Endothelial cell of umbilical vein (primary cell): ENCODE measurements at regions not wholly inside any gene's neighbourhood (a gene's known extent, or its start where the extent isn't known, plus 50 kb on each side); places are given as distances from the start of the nearest gene placed in this dataset.

Experiments
- BruUV-seq: library from RNA; stranded (reverse); fragments of 400-500 nt; replicated peaks from 2 replicates; lab custom pipeline; 2021; lab: Mats Ljungman, UMichigan
- CTCF ChIA-PET: fragments of 300-600, 350-600 bp; sonication (Branson Sonifier 250); formaldehyde crosslinking; loops from one replicate; lab custom pipeline; 2021; ENCODE audit warnings: antibody characterized with exemption, inconsistent platforms; lab: Charles Lee
- POLR2A ChIA-PET: fragments of 300-600, 350-600 bp; sonication (Branson Sonifier 250); formaldehyde crosslinking; loops from one replicate; lab custom pipeline; 2021; ENCODE audit warnings: antibody characterized with exemption, inconsistent platforms; lab: Charles Lee
- DNase-seq: peaks from one replicate; pipeline ENCODE4 v3.0.0-alpha.2; 2011; ENCODE audit warnings: low read depth, low spot score
- FAIRE-seq: peaks from 2 replicates; lab custom pipeline; 2011; peaks lifted over from hg19 to GRCh38; lab: Jason Lieb, UNC
- H2AFZ ChIP-seq: 2 replicates; pipeline ENCODE4 v1.6.0; 2012; ENCODE audit warnings: low read depth, low read length, control low read depth, inconsistent platforms
- H3K27ac ChIP-seq: 2 replicates; pipeline ENCODE4 v1.5.1; 2011; ENCODE audit warnings: low read depth, mild to moderate bottlenecking, control low read depth, low read length, moderate library complexity; ENCODE audit not compliant: insufficient read depth
- H3K27me3 ChIP-seq, 2 experiments: 2 replicates each; pipeline versions ENCODE4 v1.6.0 to v1.6.1; 2011; ENCODE audit warnings: low read length in 2 of 2, mixed read lengths in 1 of 2; ENCODE audit not compliant: control insufficient read depth in 2 of 2, insufficient read depth in 2 of 2
- H3K36me3 ChIP-seq, 2 experiments: 2 replicates in 1 of 2; 3 replicates in 1 of 2; pipeline ENCODE4 v1.5.1; 2011; ENCODE audit warnings: low read length in 2 of 2, mild to moderate bottlenecking in 1 of 2, moderate library complexity in 1 of 2; ENCODE audit not compliant: control insufficient read depth in 2 of 2, insufficient read depth in 2 of 2; ENCODE audit errors: extremely low read depth in 1 of 2
- H3K4me1 ChIP-seq: 3 replicates; pipeline ENCODE4 v1.5.1; 2011; ENCODE audit warnings: mild to moderate bottlenecking, low read length; ENCODE audit not compliant: control insufficient read depth, insufficient read depth; ENCODE audit errors: extremely low read depth
- H3K4me2 ChIP-seq: 2 replicates; pipeline ENCODE4 v1.6.1; 2011; ENCODE audit warnings: low read length, control low read depth, mixed read lengths; ENCODE audit not compliant: insufficient read depth
- H3K4me3 ChIP-seq, 3 experiments: fragments of 200-600 bp in 1 of 3; sonication (generic), shearing (Covaris generic) in 1 of 3; replicated peaks in 1 of 3; 2 replicates each; pipeline ENCODE4 v1.5.1; 2011 to 2016; ENCODE audit warnings: control low read depth in 3 of 3, low read length in 3 of 3, mild to moderate bottlenecking in 2 of 3, inconsistent platforms in 1 of 3, low read depth in 1 of 3, moderate library complexity in 1 of 3; ENCODE audit not compliant: insufficient read depth in 1 of 3
- H3K79me2 ChIP-seq: 2 replicates; pipeline ENCODE4 v1.6.0; 2012; ENCODE audit warnings: low read length, inconsistent platforms; ENCODE audit not compliant: control insufficient read depth, insufficient read depth
- H3K9ac ChIP-seq: replicated peaks from 2 replicates; pipeline ENCODE3; 2011; ENCODE audit warnings: low read length, control low read depth; ENCODE audit not compliant: insufficient read depth; ENCODE audit errors: extremely low read depth
- H3K9me1 ChIP-seq: replicated peaks from 3 replicates; pipeline ENCODE4 v1.6.0; 2011; ENCODE audit warnings: mild to moderate bottlenecking, low read length; ENCODE audit not compliant: control insufficient read depth, insufficient read depth; ENCODE audit errors: extremely low read depth
- H3K9me3 ChIP-seq: replicated peaks from 2 replicates; pipeline ENCODE4 v1.5.1; 2012; ENCODE audit warnings: low read length, inconsistent platforms; ENCODE audit not compliant: control insufficient read depth, insufficient read depth
- H4K20me1 ChIP-seq: replicated peaks from 2 replicates; pipeline ENCODE3; 2011; ENCODE audit warnings: mild to moderate bottlenecking, low read length; ENCODE audit not compliant: control insufficient read depth, insufficient read depth; ENCODE audit errors: extremely low read depth
- EZH2 ChIP-seq: IDR thresholded peaks from 2 replicates; pipeline ENCODE4 v1.6.1; 2012; ENCODE audit warnings: borderline replicate concordance, low read depth, mild to moderate bottlenecking, moderate library complexity, low read length, inconsistent platforms; ENCODE audit not compliant: severe bottlenecking
- FOS ChIP-seq: IDR thresholded peaks from 2 replicates; pipeline ENCODE4 v1.6.1; 2011; ENCODE audit warnings: mild to moderate bottlenecking, low read length, moderate library complexity, borderline replicate concordance; ENCODE audit not compliant: insufficient read depth
- GATA2 ChIP-seq: IDR thresholded peaks from 2 replicates; pipeline ENCODE4 v1.7.0; 2011; ENCODE audit warnings: low read depth, mild to moderate bottlenecking, moderate library complexity, mixed read lengths, low read length; ENCODE audit not compliant: insufficient read length, insufficient read depth
- JUN ChIP-seq: IDR thresholded peaks from 2 replicates; pipeline ENCODE4 v1.6.1; 2011; ENCODE audit warnings: borderline replicate concordance, low read depth; ENCODE audit not compliant: insufficient read length, insufficient read depth
- MYC ChIP-seq: IDR thresholded peaks from one replicate; pipeline ENCODE4 v1.6.1; 2011; ENCODE audit warnings: mild to moderate bottlenecking, low read depth, low read length
- POLR2A ChIP-seq: IDR thresholded peaks from 2 replicates; pipeline ENCODE4 v1.6.1; 2012; ENCODE audit warnings: low read depth, mild to moderate bottlenecking, control low read depth, low read length
- POLR2AphosphoS5 ChIP-seq: IDR thresholded peaks from 2 replicates; pipeline ENCODE4 v1.6.1; 2012; ENCODE audit warnings: low read depth, mild to moderate bottlenecking, control low read depth, low read length, moderate library complexity; ENCODE audit not compliant: insufficient read depth
- dilution Hi-C: fragments of 300-500 bp; cut with MboI; formaldehyde crosslinking; loops from one replicate; pipeline ENCODE4 v1.15.0; 2019; ENCODE audit warnings: low sequenced_read_pairs; ENCODE audit not compliant: extremely low pct_ligation_motif_present
- intact Hi-C: fragments of 100-400 bp; cut with micrococcal nuclease; formaldehyde crosslinking; loops from one replicate; pipeline ENCODE4 v1.10.0; 2022
- TF ChIP-seq, protein P1 (sequence below): IDR thresholded peaks from 2 replicates; pipeline ENCODE4 v1.6.1; 2011; ENCODE audit not compliant: insufficient read depth, insufficient read length
- TF ChIP-seq, protein P2 (sequence below), 2 donors: IDR thresholded peaks; 1 replicate in 1 of 2; 2 replicates in 1 of 2; pipeline ENCODE4 v1.5.1; 2011; ENCODE audit warnings: low read length in 2 of 2, mild to moderate bottlenecking in 2 of 2, moderate library complexity in 2 of 2, control low read depth in 1 of 2, inconsistent platforms in 1 of 2, low read depth in 1 of 2; ENCODE audit not compliant: insufficient read depth in 1 of 2; ENCODE audit errors: extremely low read depth in 1 of 2

GRCh38 chr2:77767388-77768076 lies 245.4 kb upstream of the LRRTM4 start:
- no peaks in the 10 kb centered on the region for H3K36me3 ChIP-seq
- dilution Hi-C loops, result no loop called here
- no peak for TF ChIP-seq POLR2AphosphoS5
- no peak for TF ChIP-seq POLR2A
- no peak for TF ChIP-seq FOS
- no peak for TF ChIP-seq MYC
- TF ChIP-seq, protein P1, sequence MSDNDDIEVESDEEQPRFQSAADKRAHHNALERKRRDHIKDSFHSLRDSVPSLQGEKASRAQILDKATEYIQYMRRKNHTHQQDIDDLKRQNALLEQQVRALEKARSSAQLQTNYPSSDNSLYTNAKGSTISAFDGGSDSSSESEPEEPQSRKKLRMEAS, result no peak
- TF ChIP-seq, protein P2, sequence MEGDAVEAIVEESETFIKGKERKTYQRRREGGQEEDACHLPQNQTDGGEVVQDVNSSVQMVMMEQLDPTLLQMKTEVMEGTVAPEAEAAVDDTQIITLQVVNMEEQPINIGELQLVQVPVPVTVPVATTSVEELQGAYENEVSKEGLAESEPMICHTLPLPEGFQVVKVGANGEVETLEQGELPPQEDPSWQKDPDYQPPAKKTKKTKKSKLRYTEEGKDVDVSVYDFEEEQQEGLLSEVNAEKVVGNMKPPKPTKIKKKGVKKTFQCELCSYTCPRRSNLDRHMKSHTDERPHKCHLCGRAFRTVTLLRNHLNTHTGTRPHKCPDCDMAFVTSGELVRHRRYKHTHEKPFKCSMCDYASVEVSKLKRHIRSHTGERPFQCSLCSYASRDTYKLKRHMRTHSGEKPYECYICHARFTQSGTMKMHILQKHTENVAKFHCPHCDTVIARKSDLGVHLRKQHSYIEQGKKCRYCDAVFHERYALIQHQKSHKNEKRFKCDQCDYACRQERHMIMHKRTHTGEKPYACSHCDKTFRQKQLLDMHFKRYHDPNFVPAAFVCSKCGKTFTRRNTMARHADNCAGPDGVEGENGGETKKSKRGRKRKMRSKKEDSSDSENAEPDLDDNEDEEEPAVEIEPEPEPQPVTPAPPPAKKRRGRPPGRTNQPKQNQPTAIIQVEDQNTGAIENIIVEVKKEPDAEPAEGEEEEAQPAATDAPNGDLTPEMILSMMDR (IDR thresholded peaks at IDR 0.05; ENCODE audit: extremely low read depth in 1 of 2, insufficient read depth in 1 of 2, low read depth in 1 of 2, low read length in 2 of 2), result no peak
- TF ChIP-seq JUN, result no peak
- TF ChIP-seq GATA2, result no peak
- no peak for TF ChIP-seq EZH2
- no peaks in the 10 kb centered on the region for H3K27me3 ChIP-seq
- H3K9ac ChIP-seq, result no peak overlapping the region
- no TSS peak for BruUV-seq
- H3K4me1 ChIP-seq, result no peaks in the 10 kb centered on the region
- FAIRE-seq (no peak), DNase-seq (no peak)
- ChIA-PET CTCF (no interaction called here), POLR2A (no interaction called here)
- no peaks in the 10 kb centered on the region for H3K9me3 ChIP-seq
- no peak overlapping the region for H3K4me3 ChIP-seq
- no peaks in the 10 kb centered on the region for H3K9me1 ChIP-seq
- H3K4me2 ChIP-seq, result no peak overlapping the region
- no peaks in the 10 kb centered on the region for H4K20me1 ChIP-seq
- no peaks in the 10 kb centered on the region for H3K79me2 ChIP-seq
- intact Hi-C loops, result no loop called here
- H2AFZ ChIP-seq, result no peak overlapping the region
- no peak overlapping the region for H3K27ac ChIP-seq
